ENCODE measurements at regions not wholly inside any gene's neighbourhood (a gene's known extent, or its start where the extent isn't known, plus 50 kb on each side); places are given as distances from the start of the nearest gene placed in this dataset.
A peak's percentile ranks its signal among the peaks of the same experiment; 100 is the strongest.
"Not testable (repeated sequence)": the region's sequence is repeated elsewhere in the genome, so short reads cannot be mapped to it uniquely, and the experiment has no call there.

DNA sequence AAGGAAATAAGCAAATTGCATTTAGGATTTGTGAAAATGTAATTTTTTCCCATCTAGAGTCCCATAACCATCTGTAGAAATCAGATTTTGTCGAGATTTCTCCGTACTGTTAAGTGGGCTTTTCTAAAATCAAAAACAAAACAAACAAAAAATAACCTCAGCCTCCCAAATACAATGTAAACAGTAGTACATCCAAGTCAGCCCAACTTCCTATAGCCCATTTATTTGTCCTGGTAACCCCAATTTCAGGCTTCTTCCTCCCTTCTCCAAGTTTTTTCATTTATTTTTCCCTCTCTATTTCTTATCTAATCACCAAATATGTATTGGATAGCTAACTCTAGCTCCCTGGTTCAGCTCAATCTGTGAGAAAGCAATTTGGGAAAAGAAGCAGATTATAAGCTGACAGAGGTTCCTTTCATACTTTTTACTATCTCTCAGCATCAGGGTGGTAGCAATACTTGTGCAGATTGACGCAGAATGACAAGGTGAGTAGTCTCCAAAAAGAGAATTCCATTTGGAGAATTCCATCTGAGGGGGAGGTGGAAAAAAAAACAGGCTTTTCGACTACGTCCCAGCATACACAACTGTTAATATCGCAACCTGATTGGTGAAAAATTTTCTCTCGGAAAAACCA, 132.6 kb upstream of the BTN3A2 start:
- FAIRE-seq (no peak), DNase-seq (ENCODE audit: low spot score) (no peak)

DNA sequence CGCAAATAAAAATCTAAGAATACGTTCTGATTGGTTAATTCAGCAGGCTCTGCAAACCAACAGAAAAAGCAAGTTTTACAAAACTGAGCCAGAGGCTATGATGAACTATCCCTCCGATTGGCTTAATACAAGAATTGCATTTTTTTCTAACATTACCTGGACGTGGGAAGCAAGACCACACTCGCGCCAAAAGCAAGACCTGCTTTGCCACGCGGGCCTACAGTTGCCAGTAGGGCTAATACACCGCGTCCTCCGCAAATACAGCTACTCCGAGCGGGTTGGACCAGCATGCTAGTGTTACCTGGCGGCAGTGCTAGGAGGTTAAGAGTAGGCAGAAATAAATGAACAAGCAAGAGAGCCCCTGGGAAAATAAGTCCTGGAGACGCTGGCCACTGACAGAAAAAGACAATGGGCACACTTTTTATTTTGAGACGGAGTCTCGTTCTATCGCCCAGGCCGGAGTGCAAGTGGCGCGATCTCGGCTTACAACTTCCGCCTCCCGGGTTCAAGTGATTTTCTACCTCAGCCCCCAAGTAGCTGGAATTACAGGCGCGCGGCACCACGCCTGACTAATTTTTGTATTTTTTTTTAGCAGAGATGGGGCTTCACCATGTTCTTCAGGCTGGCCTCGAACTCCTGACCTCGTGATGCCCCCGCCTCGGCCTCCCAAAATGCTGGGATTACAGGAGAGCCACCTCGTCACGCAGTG, 131.9 kb upstream of the BTN3A2 start:
- no peak for FAIRE-seq
- no peak for DNase-seq (ENCODE audit: low spot score)

DNA sequence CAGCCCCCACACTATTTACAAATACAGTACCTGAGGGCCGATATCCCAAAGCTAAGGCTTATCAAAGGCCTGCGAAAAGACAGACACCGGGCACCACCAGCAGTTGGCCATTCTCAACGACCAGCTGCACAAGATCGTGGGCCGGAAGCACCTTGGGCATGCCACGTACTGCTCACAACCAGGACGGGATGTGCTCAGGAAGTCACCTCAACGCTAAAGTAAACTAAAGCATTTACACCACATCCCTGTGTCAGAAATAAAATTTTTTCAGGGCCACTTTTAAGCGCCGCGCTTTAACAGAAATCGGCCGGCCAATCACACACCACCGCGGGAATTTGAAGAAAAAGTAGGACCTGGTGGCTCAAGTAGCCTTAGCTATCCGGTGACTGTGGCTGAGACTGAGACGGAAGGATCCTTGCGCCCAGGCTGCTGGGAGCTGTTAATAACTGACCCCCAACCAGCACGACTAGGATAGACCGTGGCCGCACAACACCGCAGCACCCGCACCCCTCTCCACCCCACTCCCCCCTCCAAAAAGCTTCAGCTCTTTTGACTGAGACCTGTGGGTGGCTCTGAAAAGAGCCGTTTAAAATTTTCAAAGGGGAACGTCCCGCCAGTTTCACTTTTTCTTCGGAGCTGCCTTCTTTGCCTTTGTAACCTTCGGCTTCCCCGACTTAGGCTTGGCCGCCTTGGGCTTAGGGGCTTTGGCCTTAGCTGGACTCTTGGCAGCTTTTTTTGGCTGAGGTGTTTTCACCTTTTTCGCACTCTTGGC, 131.2 kb upstream of the BTN3A2 start:
- FAIRE-seq (no peak), DNase-seq (ENCODE audit: low spot score) (peak; percentile 40)

DNA sequence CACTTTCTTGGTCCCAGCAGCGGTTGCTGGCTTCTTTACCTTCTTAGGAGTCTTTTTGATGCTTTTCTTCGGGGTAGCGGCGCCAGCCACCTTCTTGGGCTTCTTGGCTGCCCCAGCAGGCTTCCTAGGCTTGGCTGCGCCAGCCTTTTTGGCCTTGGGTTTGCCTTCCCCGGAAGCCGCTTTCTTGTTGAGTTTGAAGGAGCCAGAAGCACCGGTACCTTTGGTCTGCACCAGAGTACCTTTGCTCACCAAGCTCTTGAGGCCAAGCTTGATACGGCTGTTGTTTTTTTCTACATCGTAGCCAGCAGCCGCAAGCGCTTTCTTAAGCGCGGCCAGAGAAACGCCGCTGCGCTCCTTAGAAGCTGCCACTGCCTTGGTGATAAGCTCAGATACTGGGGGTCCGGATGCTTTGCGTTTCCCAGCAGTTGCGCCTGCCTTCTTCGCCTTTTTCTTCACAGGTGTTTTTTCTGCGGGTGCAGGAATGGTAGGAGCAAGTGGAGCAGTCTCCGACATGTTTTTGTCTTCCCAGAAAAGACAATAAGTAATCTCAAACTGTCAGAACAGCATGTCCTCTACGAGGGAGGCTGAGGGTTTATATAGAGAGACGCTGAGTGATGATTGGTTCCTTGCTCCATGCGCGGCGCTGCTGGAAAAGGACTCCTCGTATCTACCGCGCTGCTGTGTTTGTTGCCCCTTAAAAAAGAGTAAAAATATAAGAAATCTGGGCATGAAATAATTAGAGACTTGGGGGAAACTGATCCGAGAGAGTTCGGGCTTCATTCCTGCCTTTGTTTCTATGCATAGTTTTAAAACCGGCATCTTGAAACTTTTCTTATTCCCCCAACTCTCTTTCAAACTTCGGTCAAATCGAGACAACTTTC, 130.3 kb upstream of the BTN3A2 start:
- peak; percentile 5 for FAIRE-seq

DNA sequence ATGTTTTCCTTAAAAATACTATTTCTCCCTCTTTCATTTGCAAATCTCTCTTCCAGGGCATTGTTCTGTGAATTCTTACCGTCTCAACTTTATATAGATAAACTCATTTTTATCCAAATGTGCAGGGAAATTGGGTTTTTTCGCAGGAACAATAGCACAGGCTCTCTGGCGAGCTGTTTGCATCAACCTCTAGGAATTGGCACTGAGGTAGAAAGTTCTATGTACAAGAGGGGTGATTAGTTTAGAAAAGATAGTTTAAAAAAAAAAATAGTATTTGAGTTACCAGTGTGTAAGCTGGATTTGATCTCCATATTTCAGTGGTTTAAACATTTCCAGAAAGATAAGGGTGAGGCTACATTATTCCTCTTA, 129.7 kb upstream of the BTN3A2 start:
- no peak for DNase-seq (ENCODE audit: low spot score)

More for the DNA sequence above, 130.3 kb upstream of the BTN3A2 start:
- peak; percentile 76 for DNase-seq (ENCODE audit: low spot score)

DNA sequence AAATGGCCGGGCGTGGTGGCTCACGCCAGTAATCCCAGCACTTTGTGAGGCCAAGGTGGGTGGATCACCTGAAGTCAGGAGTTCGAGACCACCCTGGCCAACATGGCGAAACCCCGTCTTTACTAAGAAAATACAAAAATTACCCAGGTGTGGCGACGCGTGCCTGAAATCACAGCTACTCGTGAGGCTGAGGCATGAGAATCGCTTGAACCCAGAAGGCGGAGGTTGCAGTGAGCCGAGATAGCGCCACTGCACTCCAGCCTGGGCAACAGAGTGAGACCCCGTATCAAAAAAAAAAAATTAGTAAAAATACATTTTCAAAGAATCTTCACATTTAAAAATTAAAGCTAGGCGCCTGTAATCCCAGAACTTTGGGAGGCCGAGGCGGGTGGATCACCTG, 125.6 kb upstream of the BTN3A2 start:
- FAIRE-seq; DNase-seq (ENCODE audit: low spot score): not testable (repeated sequence)

More for the DNA sequence above, 129.7 kb upstream of the BTN3A2 start:
- FAIRE-seq = no peak

DNA sequence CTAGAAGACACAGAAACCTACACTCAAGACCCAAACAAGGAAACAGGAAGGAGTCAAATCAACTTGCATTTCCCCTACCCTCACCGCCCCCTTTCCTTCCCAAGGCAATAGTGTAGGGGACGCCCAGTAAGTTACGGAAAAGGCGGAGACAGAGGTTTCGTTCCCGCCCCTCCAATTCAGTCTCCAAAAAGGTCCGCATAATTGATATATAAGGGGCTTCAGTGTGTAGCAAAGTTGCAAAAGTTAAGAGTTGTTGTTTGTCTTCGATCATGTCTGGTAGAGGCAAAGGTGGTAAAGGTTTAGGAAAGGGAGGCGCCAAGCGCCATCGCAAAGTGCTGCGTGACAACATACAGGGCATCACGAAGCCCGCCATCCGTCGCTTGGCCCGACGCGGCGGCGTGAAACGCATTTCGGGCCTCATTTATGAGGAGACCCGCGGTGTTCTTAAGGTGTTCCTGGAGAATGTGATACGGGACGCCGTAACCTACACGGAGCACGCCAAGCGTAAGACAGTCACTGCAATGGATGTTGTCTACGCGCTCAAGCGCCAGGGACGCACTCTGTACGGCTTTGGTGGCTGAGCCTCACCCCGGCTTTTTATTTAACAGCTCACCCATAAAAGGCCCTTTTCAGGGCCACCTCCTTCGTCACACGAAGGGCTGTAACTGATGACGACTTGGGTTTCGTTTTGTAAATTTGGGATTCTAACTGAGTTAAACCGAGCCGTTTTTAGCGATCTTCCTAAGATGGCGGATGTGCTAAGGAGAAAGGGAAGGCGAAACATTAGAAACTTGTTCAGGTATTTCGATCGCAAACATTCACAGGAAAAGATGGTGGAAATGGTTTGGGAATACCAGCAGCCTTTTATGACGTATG, 124.6 kb upstream of the BTN3A2 start:
- no peak for FAIRE-seq
- no peak for DNase-seq (ENCODE audit: low spot score)

DNA sequence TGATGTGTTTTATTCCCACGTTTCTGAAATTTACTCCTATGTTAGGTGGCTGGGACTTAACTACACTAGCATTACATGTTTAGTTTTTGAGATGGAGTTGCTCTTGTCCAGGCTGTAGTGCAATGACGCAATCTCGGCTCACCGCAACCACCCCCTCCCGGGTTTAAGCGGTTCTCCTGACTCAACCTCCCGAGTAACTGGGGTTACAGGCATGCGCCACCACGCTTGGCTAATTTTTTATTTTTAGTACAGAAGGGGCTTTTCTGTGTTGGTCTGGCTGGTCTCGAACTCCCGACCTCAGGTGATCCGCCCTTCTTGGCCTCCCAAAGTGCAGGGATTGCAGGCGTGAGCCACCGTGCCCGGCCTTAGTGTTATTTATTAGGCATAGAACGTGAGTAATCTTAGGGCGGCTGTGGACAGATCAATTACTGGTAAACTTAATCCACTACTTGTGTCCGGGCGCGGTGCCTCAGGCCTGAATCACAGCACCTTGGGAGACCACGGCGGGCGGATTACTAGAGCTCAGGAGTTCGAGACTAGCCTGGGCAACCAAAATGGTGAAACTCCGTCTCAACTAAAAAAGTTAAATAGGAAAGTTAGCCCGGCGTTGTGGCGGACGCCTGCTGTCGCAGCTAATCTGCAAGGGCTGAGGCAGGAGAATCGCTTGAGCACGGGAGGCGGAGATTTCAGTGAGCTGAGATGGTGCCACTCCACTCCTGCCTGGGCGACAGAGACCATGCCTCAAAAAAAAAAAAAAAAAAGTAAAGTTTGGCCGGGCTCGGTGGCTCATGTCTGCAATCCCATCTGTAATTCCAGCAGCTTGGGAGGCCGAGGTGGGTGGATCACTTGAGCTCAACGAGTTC, 123.7 kb upstream of the BTN3A2 start:
- DNase-seq (ENCODE audit: low spot score) (no peak), FAIRE-seq (no peak)

DNA sequence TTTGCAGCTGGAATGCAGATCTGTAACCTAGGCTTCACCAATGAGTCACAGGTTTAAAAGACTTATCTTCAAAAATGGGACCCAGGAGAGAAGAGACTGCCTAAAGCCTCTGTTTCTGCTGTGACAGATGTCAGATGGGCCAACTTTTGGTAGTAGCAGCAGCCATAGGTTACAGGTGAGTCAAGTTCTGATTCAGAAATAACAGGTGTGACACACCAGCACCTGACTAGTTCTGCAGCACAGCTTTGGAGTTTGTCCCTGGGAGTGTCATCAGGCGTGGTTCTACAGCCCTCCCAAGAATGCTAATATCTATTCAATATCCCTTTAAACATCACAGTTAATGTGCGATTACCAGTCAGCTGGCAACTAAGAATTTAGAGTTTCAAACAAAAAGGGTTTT, 121.9 kb upstream of the BTN3A2 start:
- no peak for FAIRE-seq
- DNase-seq (ENCODE audit: low spot score) = no peak

DNA sequence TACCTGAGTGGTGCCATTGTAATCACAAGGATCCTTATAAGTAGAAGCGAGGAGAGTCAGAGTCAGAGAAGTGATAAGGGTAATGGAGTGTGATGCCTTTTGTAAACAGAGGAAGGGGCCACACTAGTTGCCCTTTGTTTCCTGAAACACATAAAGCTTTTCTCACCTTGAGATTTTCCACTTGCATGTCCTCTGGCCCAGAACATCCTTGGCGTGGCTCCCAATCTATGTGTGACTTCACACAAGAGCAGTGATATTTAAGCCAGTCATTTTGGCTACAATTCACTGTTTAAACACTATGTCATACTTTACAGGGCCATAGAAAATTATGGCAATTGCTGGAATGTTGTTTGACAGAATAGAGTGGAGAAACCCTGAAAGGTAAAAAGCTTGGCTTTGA, 121.2 kb upstream of the BTN3A2 start:
- DNase-seq (ENCODE audit: low spot score) = no peak
- no peak for FAIRE-seq

DNA sequence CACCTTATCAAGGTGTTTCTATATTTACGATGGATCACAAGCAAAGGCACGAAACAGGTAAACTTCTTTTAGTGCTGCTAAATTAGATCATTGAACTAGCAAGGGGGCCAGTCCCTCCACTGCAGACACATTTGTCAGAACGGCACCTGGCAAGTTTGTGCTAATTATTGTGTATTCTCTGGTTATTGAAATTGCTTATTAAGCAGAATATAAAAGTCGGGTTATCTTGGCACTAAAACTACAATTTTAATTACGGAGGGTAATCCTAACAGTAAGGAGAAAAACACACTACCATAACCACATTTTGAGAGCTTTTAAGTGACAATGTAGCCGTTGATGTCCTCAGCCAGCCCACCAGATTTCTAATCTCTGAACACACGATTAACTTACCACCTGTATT, 118.9 kb upstream of the BTN3A2 start:
- FAIRE-seq (no peak), DNase-seq (ENCODE audit: low spot score) (no peak)

DNA sequence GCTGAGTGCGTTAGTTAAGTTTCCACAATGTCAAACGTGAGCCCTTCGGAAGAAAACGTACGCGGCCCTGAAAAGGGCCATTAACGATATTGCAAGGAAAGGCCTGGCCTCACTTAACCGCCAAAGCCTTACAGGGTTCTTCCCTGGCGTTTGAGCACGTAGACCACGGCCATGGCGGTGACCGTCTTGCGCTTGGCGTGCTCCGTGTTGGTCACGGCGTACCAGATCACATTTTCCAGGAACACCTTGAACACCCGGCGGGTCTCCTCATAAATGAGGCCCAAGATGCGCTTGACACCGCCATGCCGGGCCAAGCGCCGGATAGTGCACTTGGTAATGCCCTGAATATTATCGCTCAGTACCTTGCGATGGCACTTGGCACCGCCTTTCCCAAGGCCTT, 118.4 kb upstream of the BTN3A2 start:
- FAIRE-seq (no peak), DNase-seq (ENCODE audit: low spot score) (no peak)

DNA sequence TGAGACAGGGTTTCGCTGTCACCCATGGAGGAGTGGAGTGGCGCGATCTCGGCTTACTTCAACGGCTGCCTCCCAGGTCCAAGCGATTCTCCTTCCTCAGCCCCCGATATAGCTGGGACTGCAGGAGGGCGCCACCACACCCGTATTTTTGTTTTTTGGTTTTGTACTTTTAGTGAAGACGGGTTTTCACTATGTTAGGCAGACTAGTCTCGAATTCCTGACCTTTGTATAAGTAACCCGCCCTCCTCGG, 115.4 kb upstream of the BTN3A2 start:
- DNase-seq (ENCODE audit: low spot score) (no peak), FAIRE-seq (no peak)

DNA sequence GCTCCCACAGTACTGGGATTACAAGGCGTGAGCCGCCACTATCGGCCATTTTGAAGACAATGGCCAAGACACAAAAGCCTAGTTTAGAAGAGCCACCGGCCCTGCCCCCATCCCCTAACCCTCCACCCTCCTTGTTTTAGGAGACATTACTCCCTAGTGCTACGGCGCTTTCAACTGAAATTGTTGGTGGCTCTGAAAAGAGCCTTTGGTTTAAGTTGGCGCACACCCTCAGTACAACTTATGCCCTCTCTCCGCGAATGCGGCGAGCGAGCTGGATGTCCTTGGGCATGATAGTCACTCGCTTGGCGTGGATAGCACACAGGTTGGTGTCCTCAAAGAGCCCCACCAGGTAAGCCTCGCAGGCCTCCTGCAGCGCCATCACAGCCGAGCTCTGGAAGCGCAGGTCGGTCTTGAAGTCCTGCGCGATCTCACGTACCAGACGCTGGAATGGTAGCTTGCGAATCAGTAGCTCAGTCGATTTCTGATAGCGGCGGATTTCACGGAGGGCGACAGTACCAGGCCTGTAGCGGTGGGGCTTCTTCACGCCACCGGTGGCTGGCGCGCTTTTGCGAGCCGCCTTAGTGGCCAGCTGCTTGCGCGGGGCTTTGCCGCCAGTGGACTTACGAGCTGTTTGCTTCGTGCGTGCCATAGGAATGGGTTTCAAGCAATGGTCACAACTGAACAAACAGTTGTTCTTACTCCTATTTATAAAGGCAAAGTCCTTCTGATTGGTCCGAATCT, 114.9 kb upstream of the BTN3A2 start:
- FAIRE-seq = no peak

DNA sequence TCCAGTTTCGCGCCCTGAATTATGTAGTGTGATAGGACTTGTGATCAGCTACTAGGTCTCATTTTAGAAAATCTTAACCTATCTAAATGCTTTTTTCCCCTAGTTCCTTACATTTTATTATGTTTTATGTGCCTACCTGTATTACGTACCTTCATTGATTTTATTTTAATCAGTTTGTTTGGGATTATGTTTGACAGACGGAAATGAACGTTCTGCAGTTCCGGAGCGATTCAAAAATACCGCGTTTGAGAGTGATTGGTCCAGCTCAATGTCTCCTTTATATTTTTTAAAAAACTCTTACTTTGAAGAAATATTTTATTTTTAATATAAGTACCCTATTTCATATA, 114.3 kb upstream of the BTN3A2 start:
- DNase-seq (ENCODE audit: low spot score) = no peak
- FAIRE-seq = no peak

More for the DNA sequence above, 114.9 kb upstream of the BTN3A2 start:
- peak; percentile 60 for DNase-seq (ENCODE audit: low spot score)

DNA sequence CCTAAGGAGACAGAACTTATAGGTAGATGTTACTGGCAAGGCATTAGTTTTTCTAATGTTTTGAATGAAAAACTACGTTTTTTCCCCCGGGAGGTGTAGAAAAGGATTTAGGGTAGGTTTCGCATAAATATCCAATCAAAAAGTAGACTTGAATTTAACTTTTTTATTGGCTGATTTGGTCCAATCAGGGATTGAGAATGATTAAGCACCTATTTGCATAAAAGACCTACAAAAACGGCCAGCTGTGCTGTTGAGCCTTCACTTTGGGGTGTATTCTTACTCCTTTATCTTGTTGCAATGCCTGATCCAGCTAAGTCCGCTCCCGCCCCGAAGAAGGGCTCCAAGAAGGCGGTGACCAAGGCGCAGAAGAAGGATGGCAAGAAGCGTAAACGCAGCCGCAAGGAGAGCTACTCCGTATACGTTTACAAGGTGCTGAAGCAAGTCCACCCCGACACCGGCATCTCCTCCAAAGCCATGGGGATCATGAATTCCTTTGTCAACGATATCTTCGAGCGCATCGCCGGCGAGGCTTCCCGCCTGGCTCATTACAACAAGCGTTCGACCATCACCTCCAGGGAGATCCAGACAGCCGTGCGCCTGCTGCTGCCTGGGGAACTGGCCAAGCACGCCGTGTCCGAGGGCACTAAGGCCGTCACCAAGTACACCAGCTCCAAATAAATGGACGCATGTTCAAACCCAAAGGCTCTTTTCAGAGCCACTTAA, 113.5 kb upstream of the BTN3A2 start:
- DNase-seq (ENCODE audit: low spot score) (peak; percentile 85), FAIRE-seq (peak; percentile 74)

DNA sequence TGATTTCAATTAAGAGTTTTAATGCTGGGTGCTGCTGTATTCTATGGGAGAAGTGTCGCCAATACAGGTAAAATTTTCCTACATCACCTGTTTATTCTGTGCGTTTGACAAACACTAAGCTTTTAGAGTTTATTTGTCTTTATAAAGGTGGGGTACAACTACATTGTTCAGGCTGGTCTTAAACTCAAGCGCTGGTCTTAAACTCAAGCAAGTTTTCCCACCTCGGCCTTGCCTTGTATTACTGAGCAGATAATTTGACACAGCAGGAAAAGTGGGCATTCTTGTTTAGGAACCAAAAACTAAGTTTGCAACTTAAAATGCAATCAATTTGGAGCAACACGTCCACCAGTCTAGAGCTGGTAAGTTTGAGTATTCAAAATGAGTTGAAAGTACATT, 112.9 kb upstream of the BTN3A2 start:
- FAIRE-seq (no peak), DNase-seq (ENCODE audit: low spot score) (no peak)

DNA sequence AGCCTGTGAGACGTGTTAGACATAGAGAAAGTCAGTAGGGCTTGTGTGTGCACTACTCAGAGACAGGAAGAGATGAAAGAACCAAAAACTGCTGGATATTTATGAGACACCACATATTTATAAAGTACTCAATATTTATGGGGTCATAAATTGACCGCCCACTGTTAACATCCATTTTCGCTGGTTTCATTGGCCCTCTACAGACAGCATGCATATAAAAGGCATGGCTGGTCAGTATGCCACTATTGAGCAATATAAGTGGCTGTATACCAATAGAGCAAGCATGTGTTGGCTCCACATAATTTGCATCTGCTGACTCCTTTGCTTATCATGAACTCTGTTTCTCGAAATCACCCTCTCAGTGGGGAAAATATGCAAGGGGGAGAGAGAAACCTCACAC, 110.3 kb upstream of the BTN3A2 start:
- FAIRE-seq = no peak
- no peak for DNase-seq (ENCODE audit: low spot score)

DNA sequence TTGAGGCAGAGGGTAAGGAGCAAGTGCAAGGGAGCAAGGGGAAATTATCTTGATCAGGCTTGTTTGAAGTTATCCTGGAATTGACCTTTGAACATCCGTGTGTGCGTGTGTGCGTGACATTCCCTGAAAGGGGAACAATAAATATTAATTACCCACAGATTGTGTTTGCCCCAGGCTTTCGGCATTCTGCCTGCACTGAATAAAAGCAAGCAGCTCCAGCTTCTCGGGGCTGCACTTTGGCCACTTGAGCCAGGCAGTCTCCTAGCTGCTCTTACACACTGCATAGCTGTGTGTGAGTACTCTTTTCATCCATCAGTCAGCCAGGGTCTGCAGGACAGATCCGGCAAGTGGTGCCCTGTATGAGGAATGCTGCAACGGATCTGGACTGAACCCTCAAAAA, 107.7 kb upstream of the BTN3A2 start:
- no peak for DNase-seq (ENCODE audit: low spot score)
- no peak for FAIRE-seq

Measured in RCC 7860 (cell line).